Skeletal muscle satellite cell (primary cell): ENCODE measurements at regions not wholly inside any gene's neighbourhood (a gene's known extent, or its start where the extent isn't known, plus 50 kb on each side); places are given as distances from the start of the nearest gene placed in this dataset.

Experiments used
- H3K27me3 ChIP-seq: 2 replicates; pipeline ENCODE4 v1.7.0; 2013; ENCODE audit warnings: low read length; ENCODE audit not compliant: control insufficient read depth, insufficient read depth
- H3K36me3 ChIP-seq: 2 replicates; pipeline ENCODE4 v1.7.0; 2013; ENCODE audit warnings: mild to moderate bottlenecking, control low read depth, low read length; ENCODE audit not compliant: insufficient read depth
- H3K4me1 ChIP-seq: 2 replicates; pipeline ENCODE4 v1.7.0; 2013; ENCODE audit warnings: low read length; ENCODE audit not compliant: control insufficient read depth, insufficient read depth
- H3K4me2 ChIP-seq: 2 replicates; pipeline ENCODE4 v1.7.0; 2013; ENCODE audit warnings: mild to moderate bottlenecking, low read length
- H3K4me3 ChIP-seq: 2 replicates; pipeline ENCODE4 v1.7.0; 2013; ENCODE audit warnings: low read length
- H3K9ac ChIP-seq: 2 replicates; pipeline ENCODE4 v1.7.0; 2013; ENCODE audit warnings: mild to moderate bottlenecking, low read depth, low read length, moderate library complexity
- H3K9me3 ChIP-seq: replicated peaks from 2 replicates; pipeline ENCODE4 v1.7.0; 2013; ENCODE audit warnings: mild to moderate bottlenecking, control low read depth, low read length

DNA sequence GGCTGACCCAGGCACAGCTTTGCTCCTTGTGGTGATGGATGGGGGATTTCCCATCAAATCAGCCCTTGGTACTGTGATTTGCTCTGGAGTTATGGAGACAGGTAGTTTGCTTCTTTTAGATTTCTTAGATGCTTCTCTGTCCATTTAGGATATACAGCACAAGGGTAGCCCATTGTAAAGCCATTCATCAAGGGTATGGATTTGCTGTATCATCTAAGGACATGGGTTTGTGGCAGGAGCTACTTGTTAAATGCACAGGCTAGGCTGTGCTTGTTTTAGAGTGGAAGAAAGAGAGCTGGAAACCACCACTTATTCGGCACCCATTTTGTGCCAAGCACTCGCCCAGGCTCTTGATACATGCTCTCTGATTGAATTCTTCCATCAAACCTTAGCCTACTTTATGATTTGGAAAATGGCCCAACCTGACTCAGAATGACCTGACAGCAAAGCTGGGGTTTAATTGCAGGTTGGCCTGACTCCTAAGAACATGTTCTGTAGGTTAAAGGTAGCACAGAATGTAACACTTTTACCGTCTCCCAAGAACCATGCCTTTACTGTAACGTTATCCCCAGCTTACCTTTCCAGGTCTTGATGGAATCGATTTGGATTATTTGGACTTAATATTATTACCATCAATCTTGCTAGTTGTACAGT, 168.0 kb downstream of the SNX10 start:
- no peaks in the 10 kb centered on the region for H3K9me3 ChIP-seq
- no peak overlapping the region for H3K9ac ChIP-seq

DNA sequence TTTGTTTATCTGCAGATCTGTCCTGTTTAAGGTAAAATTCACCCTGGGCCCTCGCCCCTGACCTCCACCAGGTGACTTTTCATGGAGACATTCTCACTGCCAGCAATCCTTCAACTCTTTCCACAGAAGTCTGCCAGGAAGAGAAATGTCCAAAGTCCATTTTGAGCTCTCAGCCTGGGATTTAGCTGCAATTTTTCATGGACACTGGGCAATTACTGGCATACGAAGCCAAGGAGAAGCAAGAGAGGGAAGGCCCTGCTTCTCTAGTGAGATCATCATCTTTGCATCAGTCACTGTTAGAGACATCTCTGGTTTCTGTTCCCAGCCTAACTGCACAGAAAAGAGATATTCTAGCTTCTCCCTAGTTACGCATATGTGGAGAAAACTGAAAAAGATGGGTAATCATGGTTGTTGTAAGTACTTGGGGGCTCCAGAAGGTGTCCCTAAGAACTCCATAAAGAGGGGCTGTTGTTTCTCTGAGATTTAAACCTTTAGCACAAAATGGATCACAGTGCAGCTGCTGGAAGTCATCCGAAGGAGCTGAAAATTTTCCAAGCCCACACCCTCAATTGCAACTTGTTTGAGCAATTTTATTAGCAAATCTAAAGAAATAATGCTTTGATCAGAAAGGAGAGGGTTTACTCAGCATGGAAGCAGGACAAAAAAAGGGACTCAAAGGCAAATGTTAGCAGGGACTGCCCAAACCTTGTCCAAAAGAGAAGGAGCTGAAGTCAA, 168.9 kb downstream of the SNX10 start:
- H3K9me3 ChIP-seq, result no peaks in the 10 kb centered on the region
- no peaks in the 10 kb centered on the region for H3K4me1 ChIP-seq
- no peaks in the 10 kb centered on the region for H3K36me3 ChIP-seq
- no peak overlapping the region for H3K4me2 ChIP-seq
- no peak overlapping the region for H3K4me3 ChIP-seq
- no peaks in the 10 kb centered on the region for H3K27me3 ChIP-seq
- H3K9ac ChIP-seq, result no peak overlapping the region

More for the DNA sequence above, 168.0 kb downstream of the SNX10 start:
- H3K4me1 ChIP-seq, result no peaks in the 10 kb centered on the region
- H3K27me3 ChIP-seq, result no peaks in the 10 kb centered on the region
- H3K4me2 ChIP-seq, result no peak overlapping the region
- no peak overlapping the region for H3K4me3 ChIP-seq
- H3K36me3 ChIP-seq, result no peaks in the 10 kb centered on the region

DNA sequence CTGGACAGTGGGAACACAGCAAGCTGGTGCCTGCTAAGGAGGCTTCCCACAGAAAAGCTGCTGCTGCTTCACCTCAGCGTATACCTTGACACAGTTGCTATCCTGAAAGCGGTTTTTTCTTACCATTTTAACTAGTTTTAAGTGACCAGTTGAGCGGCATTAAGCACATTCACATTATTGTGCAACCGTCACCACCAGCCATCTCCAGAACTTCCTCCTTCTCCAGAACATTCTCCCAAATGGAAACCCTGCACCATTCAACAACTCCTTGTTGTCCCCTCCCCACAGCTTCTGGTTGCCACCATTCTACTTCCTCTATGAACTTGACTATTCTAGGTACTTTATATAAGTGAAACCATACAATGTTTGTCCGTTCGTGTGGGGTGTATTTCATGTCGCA, 169.9 kb downstream of the SNX10 start:
- Histone ChIP-seq H3K4me1 (no peaks in the 10 kb centered on the region), H3K4me2 (no peak overlapping the region), H3K9me3 (no peaks in the 10 kb centered on the region), H3K27me3 (no peaks in the 10 kb centered on the region), H3K9ac (no peak overlapping the region), H3K4me3 (no peak overlapping the region), H3K36me3 (no peaks in the 10 kb centered on the region)

DNA sequence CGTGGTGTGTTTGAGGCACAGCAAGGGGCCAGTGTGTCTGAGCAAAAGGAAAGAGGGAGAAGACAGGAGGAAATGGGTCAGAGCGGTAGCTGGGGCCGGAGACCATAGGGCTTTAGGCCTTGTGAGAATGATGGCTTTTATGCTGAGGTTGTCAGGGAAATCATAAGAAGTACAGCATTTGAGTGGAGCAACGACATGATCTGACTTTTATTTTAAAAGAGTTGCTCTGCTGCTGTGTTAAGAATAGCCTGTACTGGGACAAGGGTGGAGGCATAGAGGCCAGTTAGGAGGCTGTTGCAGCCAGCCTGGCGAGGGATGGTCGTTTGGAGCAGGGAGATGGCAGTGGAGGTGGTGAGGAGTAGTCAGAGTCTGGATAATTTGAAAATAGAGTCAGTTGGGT, 174.3 kb downstream of the SNX10 start:
- Histone ChIP-seq H3K9me3 (no peaks in the 10 kb centered on the region), H3K27me3 (no peaks in the 10 kb centered on the region), H3K36me3 (no peaks in the 10 kb centered on the region), H3K4me3 (no peak overlapping the region), H3K4me1 (no peaks in the 10 kb centered on the region), H3K4me2 (no peak overlapping the region), H3K9ac (no peak overlapping the region)

DNA sequence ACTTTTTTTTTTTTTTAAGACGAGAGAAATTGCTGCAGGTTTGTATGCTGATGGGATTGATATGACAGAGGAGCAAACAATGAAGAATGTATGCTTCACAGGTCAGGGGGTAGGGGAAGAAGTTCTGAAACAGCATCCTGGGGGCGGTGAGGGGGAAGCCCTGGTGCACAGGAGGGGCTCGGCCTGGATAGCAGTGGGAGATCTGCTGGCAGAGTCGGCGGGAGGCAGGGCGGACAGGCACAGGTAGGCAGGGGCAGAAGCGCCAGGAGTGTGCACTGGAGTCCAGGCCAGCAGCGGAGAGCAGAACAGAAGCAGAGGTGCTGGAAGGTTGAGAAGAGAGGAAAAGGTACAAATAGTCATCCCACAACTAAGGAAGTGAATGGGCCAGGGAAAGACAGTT, 175.4 kb downstream of the SNX10 start:
- Histone ChIP-seq H3K27me3 (no peaks in the 10 kb centered on the region), H3K4me2 (no peak overlapping the region), H3K4me3 (no peak overlapping the region), H3K4me1 (no peaks in the 10 kb centered on the region), H3K36me3 (no peaks in the 10 kb centered on the region), H3K9me3 (no peaks in the 10 kb centered on the region), H3K9ac (no peak overlapping the region)

DNA sequence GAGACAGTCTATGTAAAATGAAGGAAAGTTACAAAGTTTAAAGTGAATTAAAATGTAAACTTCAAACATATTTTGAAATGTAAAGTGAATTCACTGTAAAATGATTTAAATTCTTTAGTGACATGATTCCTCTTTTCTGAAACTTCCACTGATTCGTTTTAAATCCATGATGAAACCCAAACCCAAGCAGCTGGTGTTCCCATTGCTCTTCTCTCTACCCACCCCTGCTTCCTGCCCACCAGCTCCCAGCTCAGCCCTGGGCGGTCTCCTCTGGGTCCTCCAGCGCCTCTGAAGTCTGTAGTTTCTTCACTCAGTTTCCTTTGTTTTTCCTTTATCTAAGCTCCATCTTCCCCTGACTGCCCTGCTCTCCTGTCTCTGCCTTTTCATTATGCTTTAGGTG, 175.9 kb downstream of the SNX10 start:
- no peaks in the 10 kb centered on the region for H3K27me3 ChIP-seq
- H3K9me3 ChIP-seq, result no peaks in the 10 kb centered on the region
- H3K4me2 ChIP-seq, result no peak overlapping the region

DNA sequence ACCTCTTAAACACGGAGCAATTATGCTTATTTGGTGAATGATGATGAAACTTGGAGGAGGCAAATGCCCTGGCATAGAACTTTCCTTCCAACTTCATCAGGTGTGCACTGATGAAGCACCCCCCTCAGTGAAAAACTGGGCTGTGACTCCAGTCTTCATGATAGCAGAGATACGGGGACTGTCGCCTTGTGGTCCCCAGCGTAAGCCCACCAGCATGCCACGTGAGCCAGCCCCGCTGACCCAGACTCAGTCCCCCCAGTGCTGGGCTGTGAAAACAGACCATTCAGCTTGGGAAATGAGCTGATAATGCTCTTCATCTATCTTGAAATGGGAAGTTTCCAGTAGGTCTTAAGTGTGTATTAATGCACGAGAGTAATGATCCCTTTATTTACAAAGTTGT, 177.0 kb downstream of the SNX10 start:
- no peak overlapping the region for H3K4me2 ChIP-seq
- H3K4me1 ChIP-seq, result no peaks in the 10 kb centered on the region
- H3K9ac ChIP-seq, result no peak overlapping the region
- no peak overlapping the region for H3K4me3 ChIP-seq
- no peaks in the 10 kb centered on the region for H3K36me3 ChIP-seq
- no peaks in the 10 kb centered on the region for H3K9me3 ChIP-seq
- no peaks in the 10 kb centered on the region for H3K27me3 ChIP-seq

More for the DNA sequence above, 175.9 kb downstream of the SNX10 start:
- Histone ChIP-seq H3K9ac (no peak overlapping the region), H3K4me1 (no peaks in the 10 kb centered on the region), H3K4me3 (no peak overlapping the region), H3K36me3 (no peaks in the 10 kb centered on the region)

DNA sequence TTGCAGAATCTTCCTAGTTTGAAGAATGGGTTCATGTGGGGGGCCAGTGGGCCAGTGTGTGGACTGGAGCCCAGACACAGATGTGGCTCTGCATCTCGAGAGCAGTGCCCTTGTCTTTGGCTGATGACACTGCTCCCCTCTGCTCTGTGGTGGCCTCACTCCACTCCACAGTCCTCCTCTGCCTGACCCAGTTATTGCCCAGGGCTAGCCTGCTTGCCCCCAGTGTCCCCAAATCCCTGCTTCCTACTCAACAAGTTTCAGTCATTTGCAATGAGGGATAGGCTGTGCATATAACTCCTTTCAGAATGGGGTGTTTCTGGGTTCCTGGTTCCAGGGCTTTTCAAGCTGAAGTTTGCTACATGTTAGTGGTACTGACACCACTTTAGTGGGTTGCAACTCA, 177.5 kb downstream of the SNX10 start:
- no peak overlapping the region for H3K9ac ChIP-seq
- no peak overlapping the region for H3K4me3 ChIP-seq
- H3K36me3 ChIP-seq, result no peaks in the 10 kb centered on the region
- H3K4me1 ChIP-seq, result no peaks in the 10 kb centered on the region
- H3K4me2 ChIP-seq, result no peak overlapping the region
- no peaks in the 10 kb centered on the region for H3K27me3 ChIP-seq
- no peaks in the 10 kb centered on the region for H3K9me3 ChIP-seq

DNA sequence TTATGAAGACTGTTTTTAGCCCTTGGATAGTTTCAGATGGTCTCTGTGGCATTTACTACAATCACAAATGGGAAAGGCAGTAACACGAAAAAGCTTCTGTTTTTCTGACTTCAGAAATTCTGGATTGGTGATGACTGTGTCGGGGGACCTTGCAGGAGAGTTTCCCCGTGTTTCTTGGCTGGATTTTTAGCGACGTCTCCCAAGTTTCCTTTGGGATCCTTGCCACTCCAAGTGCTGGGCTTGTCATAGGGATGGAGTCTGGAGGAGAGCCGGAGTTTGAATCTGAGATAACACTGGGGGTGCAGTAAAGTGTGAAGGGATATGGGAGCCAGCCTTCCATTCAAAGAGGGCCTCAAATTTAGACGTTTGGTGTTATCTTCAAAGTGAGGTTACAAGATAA, 179.0 kb downstream of the SNX10 start:
- Histone ChIP-seq H3K36me3 (no peaks in the 10 kb centered on the region), H3K9me3 (no peaks in the 10 kb centered on the region), H3K9ac (no peak overlapping the region), H3K4me2 (no peak overlapping the region), H3K4me3 (no peak overlapping the region), H3K27me3 (peaks cover 2% of the 10 kb centered on the region), H3K4me1 (no peaks in the 10 kb centered on the region)

DNA sequence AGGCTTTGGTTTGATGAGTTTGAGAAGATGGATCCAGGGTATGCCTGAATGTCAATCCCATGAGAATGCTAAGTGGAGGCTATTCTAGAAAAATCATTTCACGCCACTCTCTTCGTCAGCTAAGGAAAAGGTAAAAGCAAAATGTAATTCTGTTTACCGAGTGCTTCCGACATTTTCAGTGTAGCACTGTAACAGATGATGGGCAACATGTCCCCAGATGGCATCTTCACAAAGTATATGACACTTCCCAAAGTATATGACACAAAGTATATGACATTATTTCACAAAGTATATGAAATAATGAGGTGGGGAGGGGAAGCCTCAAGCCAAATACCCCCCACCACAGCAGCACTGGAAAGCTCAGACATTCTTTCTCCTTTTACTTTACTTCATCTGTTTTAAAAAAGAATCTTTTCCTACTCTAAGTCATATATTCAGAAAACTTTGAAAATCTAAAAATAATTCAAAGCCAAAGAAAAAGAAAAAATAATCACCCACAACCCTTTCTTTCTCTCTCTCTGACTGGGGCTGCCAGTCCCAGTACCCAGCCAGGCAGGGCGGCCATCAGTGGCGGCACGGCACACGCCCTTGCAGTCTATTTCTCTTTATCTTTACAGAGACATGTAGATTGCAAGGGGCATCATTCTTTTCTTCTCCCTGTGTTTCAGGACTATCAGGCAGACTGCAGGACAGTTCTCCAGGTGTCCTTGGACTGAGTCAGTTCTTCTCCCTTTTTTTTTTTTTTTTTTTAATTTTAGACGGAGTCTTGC, 179.8 kb downstream of the SNX10 start:
- H3K4me3 ChIP-seq, result no peak overlapping the region
- H3K27me3 ChIP-seq, result peaks cover 2% of the 10 kb centered on the region
- H3K4me2 ChIP-seq, result no peak overlapping the region
- H3K9ac ChIP-seq, result no peak overlapping the region
- H3K36me3 ChIP-seq, result no peaks in the 10 kb centered on the region
- H3K4me1 ChIP-seq, result no peaks in the 10 kb centered on the region
- H3K9me3 ChIP-seq, result no peaks in the 10 kb centered on the region

DNA sequence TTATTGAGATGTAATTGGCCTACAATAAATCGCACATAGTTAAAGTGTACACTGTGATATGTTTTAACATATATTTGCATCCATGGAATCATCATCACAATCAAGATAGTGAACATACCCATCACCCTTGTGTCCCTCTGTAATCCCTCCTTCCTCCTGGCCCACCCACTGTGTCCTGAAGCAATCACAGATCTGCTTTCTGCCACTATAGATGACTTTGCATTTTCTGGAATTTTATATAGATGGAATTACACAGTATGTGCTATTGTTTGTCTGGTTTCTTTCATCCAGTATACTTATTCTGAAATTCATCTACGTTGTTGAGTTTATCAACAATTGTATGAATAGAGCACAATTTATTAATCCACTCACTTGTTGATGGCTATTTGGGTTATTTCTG, 181.3 kb downstream of the SNX10 start:
- Histone ChIP-seq H3K4me3 (no peak overlapping the region), H3K4me2 (no peak overlapping the region)

More for the DNA sequence above, 181.3 kb downstream of the SNX10 start:
- Histone ChIP-seq H3K4me1 (no peaks in the 10 kb centered on the region), H3K9ac (no peak overlapping the region), H3K27me3 (peaks cover 2% of the 10 kb centered on the region), H3K36me3 (no peaks in the 10 kb centered on the region), H3K9me3 (no peaks in the 10 kb centered on the region)
